Right atrium auricular region (tissue), 2 donors: ENCODE measurements at regions not wholly inside any gene's neighbourhood (a gene's known extent, or its start where the extent isn't known, plus 50 kb on each side); places are given as distances from the start of the nearest gene placed in this dataset.
"Not testable (repeated sequence)": the region's sequence is repeated elsewhere in the genome, so short reads cannot be mapped to it uniquely, and the experiment has no call there.

Source experiments
- DNase-seq: peaks from one replicate; pipeline ENCODE4 v3.0.0-alpha.2; 2019; ENCODE audit warnings: low spot score
- H3K27ac ChIP-seq, 2 donors: fragments of 200-600 bp; sonication (generic); 1 replicate in 1 of 2; 2 replicates in 1 of 2; pipeline ENCODE4 v1.5.1; 2016 to 2019
- H3K27me3 ChIP-seq, 2 donors: fragments of 200-600 bp; sonication (generic); one replicate each; pipeline versions ENCODE4 v1.5.1 to v1.6.0; 2017 to 2019
- H3K36me3 ChIP-seq: fragments of 200-600 bp; sonication (generic); one replicate; pipeline ENCODE4 v1.5.1; 2016
- H3K4me1 ChIP-seq, 2 donors: fragments of 200-600 bp; sonication (generic); one replicate each; pipeline versions ENCODE4 v1.5.1 to v1.6.0; 2017 to 2019
- H3K4me3 ChIP-seq, 2 donors: fragments of 200-600 bp; sonication (generic); 1 replicate in 1 of 2; 2 replicates in 1 of 2; pipeline ENCODE4 v1.5.1; 2017 to 2019; ENCODE audit warnings: mild to moderate bottlenecking in 1 of 2, moderate library complexity in 1 of 2
- H3K9me3 ChIP-seq, 2 donors: fragments of 200-600 bp; sonication (generic); one replicate each; pipeline ENCODE4 v1.5.1; 2019
- CTCF ChIP-seq, 2 donors: fragments of 200-600 bp; sonication (generic); IDR thresholded peaks; one replicate each; pipeline ENCODE4 v1.5.1; 2019; ENCODE audit warnings: antibody characterized with exemption in 2 of 2

GRCh38 chr5:96318569-96319110 is 114.4 kb downstream of the PCSK1 start:
- no peak overlapping the region for H3K4me3 ChIP-seq
- H3K36me3 ChIP-seq: no peaks in the 10 kb centered on the region
- TF ChIP-seq CTCF (IDR thresholded peaks at IDR 0.05): no peak
- no peaks in the 10 kb centered on the region for H3K27me3 ChIP-seq
- no peak overlapping the region for H3K27ac ChIP-seq
- no peak for DNase-seq
- no peaks in the 10 kb centered on the region for H3K9me3 ChIP-seq
- no peaks in the 10 kb centered on the region for H3K4me1 ChIP-seq

- H3K36me3 ChIP-seq: no peaks in the 10 kb centered on the region
- no peak for TF ChIP-seq CTCF (IDR thresholded peaks at IDR 0.05)
- no peaks in the 10 kb centered on the region for H3K27me3 ChIP-seq
- no peaks in the 10 kb centered on the region for H3K9me3 ChIP-seq
- H3K4me1 ChIP-seq: no peaks in the 10 kb centered on the region
- H3K4me3 ChIP-seq: no peak overlapping the region
- H3K27ac ChIP-seq: no peak overlapping the region
- DNase-seq: no peak
Observed at GRCh38 chr5:96317945-96318344, 115.1 kb downstream of the PCSK1 start.

- H3K36me3 ChIP-seq: no peaks in the 10 kb centered on the region
- no peak for DNase-seq
- no peak overlapping the region for H3K4me3 ChIP-seq
- TF ChIP-seq CTCF (IDR thresholded peaks at IDR 0.05): no peak
- H3K9me3 ChIP-seq: no peaks in the 10 kb centered on the region
- no peaks in the 10 kb centered on the region for H3K4me1 ChIP-seq
- no peaks in the 10 kb centered on the region for H3K27me3 ChIP-seq
- H3K27ac ChIP-seq: no peak overlapping the region
Observed at GRCh38 chr5:96316487-96316886, 116.6 kb downstream of the PCSK1 start.

GRCh38 chr5:96316017-96316416 is 117.0 kb downstream of the PCSK1 start:
- TF ChIP-seq CTCF (IDR thresholded peaks at IDR 0.05): no peak
- H3K9me3 ChIP-seq: peaks cover 0 to 3% of the 10 kb centered on the region in 2 donors
- H3K4me1 ChIP-seq: no peaks in the 10 kb centered on the region
- no peaks in the 10 kb centered on the region for H3K36me3 ChIP-seq
- DNase-seq: no peak
- no peak overlapping the region for H3K4me3 ChIP-seq
- no peaks in the 10 kb centered on the region for H3K27me3 ChIP-seq
- H3K27ac ChIP-seq: no peak overlapping the region

GRCh38 chr5:96315431-96315830 is 117.6 kb downstream of the PCSK1 start:
- TF ChIP-seq CTCF (IDR thresholded peaks at IDR 0.05): no peak
- Histone ChIP-seq H3K4me1 (no peaks in the 10 kb centered on the region), H3K27ac (no peak overlapping the region)

GRCh38 chr5:96312383-96312782 is 120.7 kb downstream of the PCSK1 start:
- H3K36me3 ChIP-seq: no peaks in the 10 kb centered on the region
- peak overlapping the region in 1 of 2 donors; percentile 33 for H3K27ac ChIP-seq
- DNase-seq: no peak
- peaks cover 0 to 10% of the 10 kb centered on the region in 2 donors for H3K9me3 ChIP-seq
- no peak overlapping the region for H3K4me3 ChIP-seq
- H3K4me1 ChIP-seq: no peaks in the 10 kb centered on the region
- H3K27me3 ChIP-seq: no peaks in the 10 kb centered on the region
- no peak for TF ChIP-seq CTCF (IDR thresholded peaks at IDR 0.05)

More at GRCh38 chr5:96315431-96315830, 117.6 kb downstream of the PCSK1 start:
- Histone ChIP-seq H3K9me3 (peaks cover 0 to 9% of the 10 kb centered on the region in 2 donors), H3K4me3 (no peak overlapping the region), H3K27me3 (no peaks in the 10 kb centered on the region), H3K36me3 (no peaks in the 10 kb centered on the region)
- no peak for DNase-seq

- not testable (repeated sequence) for DNase-seq, H3K4me3 ChIP-seq, H3K27me3 ChIP-seq, H3K36me3 ChIP-seq, H3K4me1 ChIP-seq, H3K27ac ChIP-seq
- peaks cover 0 to 24% of the 10 kb centered on the region in 2 donors for H3K9me3 ChIP-seq
Observed at GRCh38 chr5:96307047-96307446, 126.0 kb downstream of the PCSK1 start.
